Epidermal melanocyte (primary cell): ENCODE measurements at regions not wholly inside any gene's neighbourhood (a gene's known extent, or its start where the extent isn't known, plus 50 kb on each side); places are given as distances from the start of the nearest gene placed in this dataset.
A peak's percentile ranks its signal among the peaks of the same experiment; 100 is the strongest.

ENCODE experiments used
- DNase-seq: peaks from one replicate; pipeline ENCODE4 v3.0.0; 2011; ENCODE audit warnings: low spot score; ENCODE audit not compliant: insufficient read length

DNA sequence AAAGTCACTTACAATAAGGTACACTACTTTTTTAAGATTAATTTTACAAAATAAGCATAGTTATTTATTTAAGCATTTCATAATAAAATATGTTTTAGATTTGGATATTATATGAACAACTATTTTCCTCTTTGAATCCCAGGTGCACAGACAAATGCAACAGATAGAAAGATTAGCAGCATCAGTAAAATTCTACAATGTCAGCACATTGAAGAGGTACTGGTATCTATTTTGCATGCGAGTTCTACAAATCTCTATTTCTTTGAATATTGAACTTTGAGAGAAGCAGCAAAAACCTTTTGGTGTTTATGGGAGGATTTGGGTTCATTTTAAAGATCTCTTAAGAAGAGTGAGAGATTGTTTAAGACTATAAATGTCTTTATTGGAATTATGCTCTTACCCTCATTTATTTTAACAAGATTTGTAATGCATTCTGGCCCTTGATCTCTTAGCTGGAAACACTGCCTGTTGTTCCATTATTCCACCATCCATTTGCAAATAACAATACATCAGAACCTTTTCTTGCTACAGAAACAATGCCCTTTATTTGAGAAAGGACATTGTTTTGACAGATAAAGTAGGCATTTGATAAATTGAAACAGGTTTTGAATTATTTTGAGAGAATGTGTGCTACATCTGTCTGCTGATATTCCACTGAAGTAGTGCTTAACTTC lies 558.8 kb upstream of the KLHL1 start:
- no peak for DNase-seq

GRCh38 chr13:70662231-70662940 lies 554.1 kb upstream of the KLHL1 start:
- no peak for DNase-seq

- DNase-seq, result no peak
Measured at GRCh38 chr13:70644052-70644451, 535.8 kb upstream of the KLHL1 start.

DNA sequence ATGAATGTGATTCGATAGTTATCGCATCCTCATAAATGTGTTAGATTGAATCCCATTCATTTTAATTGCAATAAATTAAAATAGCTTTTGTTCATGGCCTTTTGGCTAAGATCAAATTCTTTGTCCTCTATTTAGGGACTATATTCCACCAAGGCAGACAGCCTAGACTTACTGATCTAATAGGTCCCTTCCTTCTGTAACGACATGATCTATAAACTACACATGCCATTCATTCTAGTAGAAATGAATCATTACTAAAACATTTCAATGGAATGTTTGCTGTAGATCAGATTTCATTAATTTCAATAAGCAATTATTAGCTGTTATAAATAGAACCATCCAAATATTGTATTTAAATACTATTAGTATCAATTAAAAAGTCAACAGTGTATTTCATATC lies 526.6 kb upstream of the KLHL1 start:
- no peak for DNase-seq

DNA sequence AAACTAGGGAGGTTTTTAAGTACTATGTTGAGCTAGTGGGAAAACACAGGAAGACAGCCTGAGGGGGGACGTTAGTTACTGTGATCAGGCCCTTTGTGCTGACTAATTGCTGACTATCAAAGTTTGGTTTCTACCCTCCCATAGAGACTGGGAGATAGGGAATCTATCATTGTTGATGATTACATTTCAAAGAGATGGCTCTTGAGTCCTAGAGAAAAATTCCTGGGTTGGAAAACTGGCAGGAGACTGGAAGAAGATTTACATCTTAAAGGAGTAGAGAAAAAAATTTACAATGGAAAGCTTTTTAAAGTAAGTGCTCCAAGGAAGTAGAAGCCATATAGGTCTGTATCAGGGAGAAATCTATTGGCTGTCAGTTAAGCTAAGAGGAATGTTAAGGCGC lies 522.0 kb upstream of the KLHL1 start:
- DNase-seq, result no peak

DNA sequence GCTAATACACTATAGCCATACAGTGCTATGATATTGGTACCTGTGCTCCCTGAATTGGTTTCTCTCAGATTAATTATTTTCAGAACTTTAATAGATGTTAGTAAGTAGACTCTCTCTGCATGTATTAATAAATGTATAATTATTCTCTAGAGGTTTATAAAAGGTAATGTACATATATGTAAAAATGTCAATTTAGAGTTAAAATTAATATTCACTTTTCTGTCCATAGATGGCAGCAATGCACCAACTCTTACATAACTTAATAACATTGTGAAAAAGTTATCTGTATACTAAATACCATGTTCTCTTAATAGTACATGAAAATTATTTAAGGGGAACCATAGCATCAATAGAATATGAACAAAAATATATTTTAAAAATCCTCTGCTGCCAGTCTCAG lies 515.0 kb upstream of the KLHL1 start:
- DNase-seq, result no peak

- no peak for DNase-seq
Measured at GRCh38 chr13:70622796-70623195, 514.5 kb upstream of the KLHL1 start.

GRCh38 chr13:70619936-70620335 lies 511.7 kb upstream of the KLHL1 start:
- no peak for DNase-seq

DNA sequence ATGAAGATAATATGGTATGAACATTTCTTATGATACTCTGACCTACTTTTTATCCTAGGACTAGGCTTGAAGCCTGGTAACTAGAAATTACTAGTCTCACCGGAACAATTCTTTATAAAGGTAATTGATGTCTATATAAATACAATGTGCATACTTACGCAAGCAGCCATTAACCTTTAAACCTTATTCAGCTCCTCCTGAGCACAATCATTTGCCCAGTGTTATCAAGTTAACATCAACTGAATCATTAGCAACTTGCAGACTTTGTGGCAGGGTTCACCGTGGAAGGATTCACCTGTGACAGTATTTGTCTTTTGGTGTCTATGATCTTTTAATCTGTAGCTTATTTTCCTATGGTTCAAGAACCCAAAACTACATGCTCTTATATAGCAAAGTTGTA lies 508.6 kb upstream of the KLHL1 start:
- DNase-seq, result no peak

GRCh38 chr13:70613295-70613694 lies 505.0 kb upstream of the KLHL1 start:
- no peak for DNase-seq

- DNase-seq, result no peak
Measured at GRCh38 chr13:70612881-70613280, 504.6 kb upstream of the KLHL1 start.

DNA sequence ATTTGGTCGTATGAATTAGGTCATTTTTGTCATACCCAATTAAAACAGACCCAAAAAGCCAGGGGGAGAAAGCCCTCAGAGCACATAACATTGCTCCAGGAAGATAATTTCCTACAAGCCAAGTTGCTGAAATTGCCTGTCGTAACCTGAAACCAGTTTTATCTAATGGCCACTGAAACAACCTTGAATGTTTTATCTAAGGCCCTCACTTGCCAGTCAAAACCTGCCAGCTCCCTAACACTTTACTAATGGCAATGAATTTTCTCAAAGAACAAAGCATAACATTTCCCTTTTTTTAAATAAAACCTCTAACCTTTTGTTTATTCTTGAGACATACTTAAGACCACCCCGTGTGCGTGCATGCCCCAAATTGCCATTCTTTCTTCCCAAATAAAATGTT lies 496.2 kb upstream of the KLHL1 start:
- no peak for DNase-seq

GRCh38 chr13:70593716-70594115 lies 485.5 kb upstream of the KLHL1 start:
- no peak for DNase-seq

- no peak for DNase-seq
Measured at GRCh38 chr13:70585109-70585508, 476.9 kb upstream of the KLHL1 start.

DNA sequence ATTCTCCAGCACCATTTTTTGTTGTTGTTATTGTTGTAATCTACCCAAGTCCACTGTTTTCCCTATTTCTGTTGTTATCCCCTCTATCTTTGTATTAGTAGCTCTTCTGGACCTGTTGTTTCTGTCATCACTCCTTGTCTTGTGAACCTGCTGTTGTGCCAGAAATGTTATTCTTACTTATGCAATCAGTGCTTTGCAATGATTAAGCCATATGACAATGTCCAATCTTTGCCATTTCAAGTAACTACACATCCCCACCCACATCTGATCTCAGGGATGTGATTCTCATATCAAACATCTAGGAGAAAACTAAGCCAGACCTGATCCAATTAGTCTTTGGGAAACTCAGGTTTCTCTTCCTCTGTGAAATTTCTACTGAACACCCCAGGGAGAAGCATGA lies 472.6 kb upstream of the KLHL1 start:
- DNase-seq, result no peak

GRCh38 chr13:70579941-70580340 lies 471.7 kb upstream of the KLHL1 start:
- no peak for DNase-seq

DNA sequence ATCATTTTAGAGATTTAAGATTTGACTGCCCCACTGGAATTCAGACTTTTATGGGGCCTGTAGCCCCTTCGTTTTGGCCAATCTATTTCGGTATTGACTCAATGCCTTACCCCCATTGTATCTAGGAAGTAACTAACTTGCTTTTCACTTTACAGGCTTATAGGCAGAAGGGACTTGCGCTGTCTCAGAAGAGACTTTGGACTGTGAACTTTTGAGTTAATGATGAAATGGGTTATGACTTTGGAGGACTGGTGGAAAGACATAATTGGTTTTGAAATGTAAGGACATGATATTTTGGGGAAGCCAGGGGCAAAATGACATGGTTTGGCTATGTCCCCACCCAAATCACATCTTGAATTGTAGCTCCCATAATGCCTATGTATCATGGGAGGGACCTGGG lies 463.0 kb upstream of the KLHL1 start:
- no peak for DNase-seq

DNA sequence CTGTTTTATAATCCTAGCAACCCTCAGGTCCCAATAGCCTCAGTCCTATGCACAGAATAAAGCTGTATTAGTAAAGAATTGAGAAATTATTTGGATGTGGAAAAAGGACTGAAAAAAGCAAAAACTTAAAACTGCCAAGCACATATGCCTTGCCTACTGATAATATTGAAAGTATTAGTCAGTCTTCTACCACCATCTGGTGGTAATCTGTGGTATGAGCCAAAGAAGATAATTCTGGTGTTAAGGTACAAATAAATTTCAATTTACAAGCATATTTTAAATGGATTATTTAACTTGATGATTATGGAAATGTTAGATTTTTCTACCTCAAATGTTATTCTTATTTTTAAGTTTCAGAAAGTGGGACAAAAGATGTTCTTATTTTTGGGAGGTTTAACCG lies 460.3 kb upstream of the KLHL1 start:
- DNase-seq, result peak; percentile 20

DNA sequence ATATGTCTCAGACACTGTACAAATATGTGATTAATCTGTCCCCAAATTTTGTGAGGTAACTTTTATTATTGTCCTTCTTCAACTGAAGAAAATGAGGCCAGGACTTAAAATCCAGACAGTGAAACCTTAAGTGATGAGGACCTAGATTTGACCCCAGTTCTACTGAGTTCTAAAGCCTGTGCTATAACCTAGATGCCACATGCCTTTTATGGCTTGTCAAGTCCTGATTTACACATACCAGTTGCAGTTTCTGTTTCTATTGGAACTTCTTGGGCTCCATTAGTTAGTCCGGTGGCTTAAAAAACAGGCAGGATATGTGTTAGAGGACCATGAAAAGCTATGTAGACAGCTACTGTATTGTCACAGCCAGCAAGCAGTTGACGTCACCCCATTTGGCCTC lies 436.5 kb upstream of the KLHL1 start:
- DNase-seq, result no peak

- DNase-seq, result no peak
Measured at GRCh38 chr13:70541451-70541850, 433.2 kb upstream of the KLHL1 start.

DNA sequence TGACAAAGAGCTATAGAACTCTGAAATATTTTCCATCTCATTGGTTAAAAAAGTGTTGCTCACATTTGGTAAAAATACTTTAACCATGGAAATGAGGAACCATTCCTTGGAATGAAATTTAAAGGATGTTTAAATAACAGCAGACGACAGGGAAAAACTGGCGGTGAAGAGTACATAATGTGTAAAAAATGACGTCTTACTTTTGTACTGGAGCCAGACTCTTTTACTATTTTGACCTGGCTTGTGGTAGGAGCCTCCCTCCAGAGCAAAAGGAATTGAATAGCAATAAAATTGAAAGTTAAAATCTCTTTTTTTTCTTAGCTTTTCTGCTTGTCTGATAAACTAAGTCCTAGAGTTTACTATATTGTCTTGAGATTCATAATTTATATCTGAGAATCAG lies 426.2 kb upstream of the KLHL1 start:
- DNase-seq, result no peak

DNA sequence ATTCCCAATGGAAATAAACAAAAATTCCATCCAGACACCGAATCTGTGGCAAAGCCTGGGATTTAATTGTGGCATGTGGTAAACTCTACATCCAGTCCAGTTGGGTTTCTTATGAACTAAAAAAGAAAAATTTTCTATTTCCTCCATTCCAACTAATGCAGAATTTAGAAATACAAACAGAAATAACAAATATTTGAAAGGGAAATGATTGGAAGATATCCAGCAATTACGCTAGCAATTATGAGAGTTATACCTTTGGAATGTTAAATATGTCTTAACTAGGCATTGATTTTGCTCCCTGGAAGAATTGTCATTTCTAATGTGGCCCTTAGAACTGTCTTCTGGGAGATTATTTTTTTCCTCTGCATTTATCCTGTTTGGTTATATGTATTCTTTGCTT lies 421.4 kb upstream of the KLHL1 start:
- no peak for DNase-seq

GRCh38 chr13:70527599-70527998 lies 419.3 kb upstream of the KLHL1 start:
- no peak for DNase-seq
